ENCODE measurements at regions not wholly inside any gene's neighbourhood (a gene's known extent, or its start where the extent isn't known, plus 50 kb on each side); places are given as distances from the start of the nearest gene placed in this dataset.

GRCh38 chr9:100639854-100640253 lies 62.0 kb downstream of the CAVIN4 start:
- Histone ChIP-seq H3K4me3 (ENCODE audit: low read length) (no peak overlapping the region), H3K36me3 (replicated peaks; ENCODE audit: insufficient read depth, low read length) (no peaks in the 10 kb centered on the region), H3K79me2 (ENCODE audit: low read length) (no peaks in the 10 kb centered on the region), H3K4me1 (ENCODE audit: low read length) (no peaks in the 10 kb centered on the region), H3K9ac (ENCODE audit: low read length) (no peak overlapping the region), H3K9me2 (replicated peaks; ENCODE audit: insufficient read depth, low read length) (no peaks in the 10 kb centered on the region), H2AFZ (ENCODE audit: low read length) (no peak overlapping the region), H3K4me2 (ENCODE audit: low read depth, low read length) (no peak overlapping the region), H3K9me3 (replicated peaks; ENCODE audit: insufficient read depth, low read length) (no peaks in the 10 kb centered on the region), H3K27me3 (replicated peaks; ENCODE audit: insufficient read depth, low read length) (no peaks in the 10 kb centered on the region), H3K27ac (ENCODE audit: low read length) (no peak overlapping the region), H3F3A (ENCODE audit: insufficient read depth, low read length) (no peaks in the 10 kb centered on the region), H4K20me1 (ENCODE audit: insufficient read depth, low read length) (no peaks in the 10 kb centered on the region)
- TF ChIP-seq EZH2phosphoT487 (IDR thresholded peaks at IDR 0.05; ENCODE audit: low read length) = no peak
- TF ChIP-seq EZH2 (optimal IDR thresholded peaks at IDR 0.05; ENCODE audit: low read depth, low read length) = no peak
- TF ChIP-seq CTCF (IDR thresholded peaks at IDR 0.05; ENCODE audit: low read length) = no peak
- no peak for DNase-seq

GRCh38 chr9:100640447-100641050 lies 62.7 kb downstream of the CAVIN4 start:
- H3K4me1 ChIP-seq (ENCODE audit: low read length) = no peaks in the 10 kb centered on the region
- no peak overlapping the region for H2AFZ ChIP-seq (ENCODE audit: low read length)
- H3K27me3 ChIP-seq (replicated peaks; ENCODE audit: insufficient read depth, low read length) = no peaks in the 10 kb centered on the region
- no peak overlapping the region for H3K4me2 ChIP-seq (ENCODE audit: low read depth, low read length)
- no peaks in the 10 kb centered on the region for H3K9me3 ChIP-seq (replicated peaks; ENCODE audit: insufficient read depth, low read length)
- TF ChIP-seq EZH2 (optimal IDR thresholded peaks at IDR 0.05; ENCODE audit: low read depth, low read length) (no peak), CTCF (IDR thresholded peaks at IDR 0.05; ENCODE audit: low read length) (no peak), EZH2phosphoT487 (IDR thresholded peaks at IDR 0.05; ENCODE audit: low read length) (no peak)
- H3K27ac ChIP-seq (ENCODE audit: low read length) = no peak overlapping the region
- H3K79me2 ChIP-seq (ENCODE audit: low read length) = no peaks in the 10 kb centered on the region
- no peaks in the 10 kb centered on the region for H3F3A ChIP-seq (ENCODE audit: insufficient read depth, low read length)
- H4K20me1 ChIP-seq (ENCODE audit: insufficient read depth, low read length) = no peaks in the 10 kb centered on the region
- H3K9me2 ChIP-seq (replicated peaks; ENCODE audit: insufficient read depth, low read length) = no peaks in the 10 kb centered on the region
- no peaks in the 10 kb centered on the region for H3K36me3 ChIP-seq (replicated peaks; ENCODE audit: insufficient read depth, low read length)
- H3K4me3 ChIP-seq (ENCODE audit: low read length) = no peak overlapping the region
- no peak overlapping the region for H3K9ac ChIP-seq (ENCODE audit: low read length)
- DNase-seq = no peak

- TF ChIP-seq EZH2phosphoT487 (IDR thresholded peaks at IDR 0.05; ENCODE audit: low read length) = no peak
- TF ChIP-seq CTCF (IDR thresholded peaks at IDR 0.05; ENCODE audit: low read length) = no peak
- no peak for TF ChIP-seq EZH2 (optimal IDR thresholded peaks at IDR 0.05; ENCODE audit: low read depth, low read length)
- Histone ChIP-seq H3K4me3 (ENCODE audit: low read length) (no peak overlapping the region), H3K9ac (ENCODE audit: low read length) (no peak overlapping the region), H3K4me2 (ENCODE audit: low read depth, low read length) (no peak overlapping the region), H3F3A (ENCODE audit: insufficient read depth, low read length) (no peaks in the 10 kb centered on the region), H3K9me3 (replicated peaks; ENCODE audit: insufficient read depth, low read length) (no peaks in the 10 kb centered on the region), H3K79me2 (ENCODE audit: low read length) (no peaks in the 10 kb centered on the region), H3K4me1 (ENCODE audit: low read length) (no peaks in the 10 kb centered on the region), H3K27ac (ENCODE audit: low read length) (no peak overlapping the region), H4K20me1 (ENCODE audit: insufficient read depth, low read length) (no peaks in the 10 kb centered on the region), H3K9me2 (replicated peaks; ENCODE audit: insufficient read depth, low read length) (no peaks in the 10 kb centered on the region), H3K36me3 (replicated peaks; ENCODE audit: insufficient read depth, low read length) (no peaks in the 10 kb centered on the region), H3K27me3 (replicated peaks; ENCODE audit: insufficient read depth, low read length) (no peaks in the 10 kb centered on the region), H2AFZ (ENCODE audit: low read length) (no peak overlapping the region)
- no peak for DNase-seq
These were observed 63.3 kb downstream of the CAVIN4 start for GRCh38 chr9:100641166-100641565.
